ENCODE measurements at regions not wholly inside any gene's neighbourhood (a gene's known extent, or its start where the extent isn't known, plus 50 kb on each side); places are given as distances from the start of the nearest gene placed in this dataset.

DNA sequence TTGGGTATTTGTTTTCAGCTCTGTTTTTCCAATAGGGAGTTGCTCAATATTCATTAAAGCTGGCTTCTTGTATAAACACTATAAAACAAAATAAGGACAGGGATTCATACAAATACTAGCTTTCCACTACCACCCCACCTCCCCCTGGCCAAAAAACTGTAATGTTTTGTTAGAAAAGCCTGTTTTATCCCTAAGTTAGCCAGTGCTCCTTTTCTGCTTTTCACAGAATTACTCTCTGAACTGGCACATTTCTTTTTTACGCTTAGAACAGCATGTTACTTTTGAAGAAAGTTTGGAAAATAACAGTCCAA, 147.4 kb upstream of the DMRT1 start:
- no CpG with 5 or more reads among the region's 1 CpG for WGBS (ENCODE audit: extremely low coverage, insufficient coverage, insufficient read length)

GRCh38 chr9:694403-695154, 146.9 kb upstream of the DMRT1 start:
- Histone ChIP-seq H3K23ac (ENCODE audit: low read length) (peak overlapping the region; percentile 73), H3K9ac (ENCODE audit: low read length) (peak overlapping the region; percentile 36)

More for the DNA sequence above, 147.4 kb upstream of the DMRT1 start:
- Histone ChIP-seq H3K4me2 (ENCODE audit: low read length) (no peak overlapping the region), H4K12ac (ENCODE audit: low read depth, low read length) (no peak overlapping the region), H3K4me3 (ENCODE audit: low read depth, low read length) (no peak overlapping the region), H3K23ac (ENCODE audit: low read length) (no peak overlapping the region), H2BK5ac (ENCODE audit: low read depth, low read length, poor library complexity) (no peak overlapping the region), H3K9ac (ENCODE audit: low read length) (no peak overlapping the region), H3K27me3 (ENCODE audit: insufficient read depth, low read length) (no peaks in the 10 kb centered on the region), H3K4me1 (ENCODE audit: control insufficient read depth in 1 of 2, insufficient read depth in 2 of 2, low read length in 2 of 2) (peaks cover 43 to 54% of the 10 kb centered on the region in 2 experiments), H3K18ac (ENCODE audit: low read length) (no peak overlapping the region), H2BK12ac (ENCODE audit: low read length) (no peak overlapping the region), H3K14ac (ENCODE audit: low read length) (no peak overlapping the region), H3K4ac (ENCODE audit: low read depth, low read length) (no peak overlapping the region), H2BK120ac (ENCODE audit: insufficient read depth, low read length, poor library complexity) (no peak overlapping the region), H2AK5ac (ENCODE audit: low read length) (no peak overlapping the region), H3K36me3 (ENCODE audit: control insufficient read depth in 1 of 2, insufficient read depth in 2 of 2, low read length in 2 of 2) (peaks cover 3 to 17% of the 10 kb centered on the region in 2 experiments), H3K79me1 (ENCODE audit: low read length) (peaks cover 46% of the 10 kb centered on the region), H2AFZ (ENCODE audit: insufficient read depth, low read length, poor library complexity) (no peak overlapping the region), H3K79me2 (ENCODE audit: control insufficient read depth, insufficient read depth, low read length, poor library complexity) (peaks cover 24% of the 10 kb centered on the region), H4K91ac (ENCODE audit: low read depth, low read length) (no peak overlapping the region), H4K8ac (ENCODE audit: low read depth, low read length) (no peak overlapping the region), H3K9me3 (ENCODE audit: insufficient read depth, low read depth, low read length) (no peaks in the 10 kb centered on the region), H3K27ac (ENCODE audit: low read depth, low read length) (peak overlapping the region; percentile 92)
- DNase-seq: no peak

DNA sequence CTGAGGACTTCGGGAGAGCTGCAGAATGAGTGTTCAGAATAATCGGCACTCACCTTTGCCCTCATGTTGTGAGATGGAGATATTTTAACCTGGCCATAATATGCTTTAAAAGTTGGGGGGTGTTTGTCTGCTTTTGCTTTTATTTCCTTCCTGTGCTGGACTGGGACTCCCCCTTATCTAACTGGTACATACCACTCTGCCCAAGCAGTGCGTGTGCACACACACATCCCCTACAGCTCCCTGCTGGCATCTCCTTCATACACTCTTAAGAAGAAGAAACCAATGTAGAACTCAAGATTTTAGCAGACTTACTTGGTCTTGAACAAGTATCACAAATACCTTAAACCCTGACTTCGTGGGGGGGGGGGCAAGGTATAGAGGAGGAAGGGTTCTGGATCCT, 146.2 kb upstream of the DMRT1 start:
- Histone ChIP-seq H4K12ac (ENCODE audit: low read depth, low read length) (no peak overlapping the region), H3K27ac (ENCODE audit: low read depth, low read length) (peak overlapping the region; percentile 92), H3K4me1 (ENCODE audit: control insufficient read depth in 1 of 2, insufficient read depth in 2 of 2, low read length in 2 of 2) (peaks cover 38 to 49% of the 10 kb centered on the region in 2 experiments), H3K4me3 (ENCODE audit: low read depth, low read length) (no peak overlapping the region), H3K27me3 (ENCODE audit: insufficient read depth, low read length) (no peaks in the 10 kb centered on the region), H3K79me1 (ENCODE audit: low read length) (peaks cover 46% of the 10 kb centered on the region), H2AFZ (ENCODE audit: insufficient read depth, low read length, poor library complexity) (no peak overlapping the region), H3K18ac (ENCODE audit: low read length) (no peak overlapping the region), H2BK5ac (ENCODE audit: low read depth, low read length, poor library complexity) (peak overlapping the region; percentile 7), H3K23ac (ENCODE audit: low read length) (no peak overlapping the region), H3K9me3 (ENCODE audit: insufficient read depth, low read depth, low read length) (no peaks in the 10 kb centered on the region), H4K91ac (ENCODE audit: low read depth, low read length) (peak overlapping the region; percentile 50), H2BK12ac (ENCODE audit: low read length) (peak overlapping the region; percentile 83), H2AK5ac (ENCODE audit: low read length) (no peak overlapping the region), H3K4ac (ENCODE audit: low read depth, low read length) (peak overlapping the region; percentile 9), H3K36me3 (ENCODE audit: control insufficient read depth in 1 of 2, insufficient read depth in 2 of 2, low read length in 2 of 2) (peaks cover 0 to 16% of the 10 kb centered on the region in 2 experiments), H3K14ac (ENCODE audit: low read length) (peak overlapping the region; percentile 64), H4K8ac (ENCODE audit: low read depth, low read length) (peak overlapping the region; percentile 33), H2BK120ac (ENCODE audit: insufficient read depth, low read length, poor library complexity) (peak overlapping the region; percentile 81), H3K9ac (ENCODE audit: low read length) (no peak overlapping the region), H3K4me2 (ENCODE audit: low read length) (no peak overlapping the region), H3K79me2 (ENCODE audit: control insufficient read depth, insufficient read depth, low read length, poor library complexity) (peaks cover 21% of the 10 kb centered on the region)
- DNase-seq: no peak
- WGBS (ENCODE audit: extremely low coverage, insufficient coverage, insufficient read length): no CpG with 5 or more reads among the region's 4 CpGs

More at GRCh38 chr9:694403-695154, 146.9 kb upstream of the DMRT1 start:
- no peak overlapping the region for H3K14ac ChIP-seq (ENCODE audit: low read length)
- H3K36me3 ChIP-seq (ENCODE audit: control insufficient read depth in 1 of 2, insufficient read depth in 2 of 2, low read length in 2 of 2): peaks cover 0 to 14% of the 10 kb centered on the region in 2 experiments
- peak overlapping the region; percentile 7 for H3K18ac ChIP-seq (ENCODE audit: low read length)
- H2BK5ac ChIP-seq (ENCODE audit: low read depth, low read length, poor library complexity): peak overlapping the region; percentile 24
- H3K4me1 ChIP-seq (ENCODE audit: control insufficient read depth in 1 of 2, insufficient read depth in 2 of 2, low read length in 2 of 2): peaks cover 40 to 51% of the 10 kb centered on the region in 2 experiments
- H3K27ac ChIP-seq (ENCODE audit: low read depth, low read length): peak overlapping the region; percentile 92
- H4K91ac ChIP-seq (ENCODE audit: low read depth, low read length): peak overlapping the region; percentile 50
- H3K4me3 ChIP-seq (ENCODE audit: low read depth, low read length): no peak overlapping the region
- H3K79me2 ChIP-seq (ENCODE audit: control insufficient read depth, insufficient read depth, low read length, poor library complexity): peaks cover 21% of the 10 kb centered on the region
- H2BK12ac ChIP-seq (ENCODE audit: low read length): peak overlapping the region; percentile 5
- no CpG with 5 or more reads among the region's 8 CpGs for WGBS (ENCODE audit: extremely low coverage, insufficient coverage, insufficient read length)
- peak overlapping the region; percentile 29 for H3K4me2 ChIP-seq (ENCODE audit: low read length)
- peaks cover 44% of the 10 kb centered on the region for H3K79me1 ChIP-seq (ENCODE audit: low read length)
- no peak overlapping the region for H2BK120ac ChIP-seq (ENCODE audit: insufficient read depth, low read length, poor library complexity)
- peak overlapping the region; percentile 2 for H4K8ac ChIP-seq (ENCODE audit: low read depth, low read length)
- H2AFZ ChIP-seq (ENCODE audit: insufficient read depth, low read length, poor library complexity): no peak overlapping the region
- no peak overlapping the region for H4K12ac ChIP-seq (ENCODE audit: low read depth, low read length)
- H2AK5ac ChIP-seq (ENCODE audit: low read length): peak overlapping the region; percentile 2
- H3K4ac ChIP-seq (ENCODE audit: low read depth, low read length): peak overlapping the region; percentile 9
- H3K9me3 ChIP-seq (ENCODE audit: insufficient read depth, low read depth, low read length): no peaks in the 10 kb centered on the region
- no peaks in the 10 kb centered on the region for H3K27me3 ChIP-seq (ENCODE audit: insufficient read depth, low read length)
- DNase-seq: peak; percentile 48 to 67

GRCh38 chr9:696332-697323, 144.9 kb upstream of the DMRT1 start:
- H3K4ac ChIP-seq (ENCODE audit: low read depth, low read length): peak overlapping the region; percentile 49
- peak overlapping the region; percentile 49 for H3K4me2 ChIP-seq (ENCODE audit: low read length)
- H3K14ac ChIP-seq (ENCODE audit: low read length): peak overlapping the region; percentile 80
- H3K27me3 ChIP-seq (ENCODE audit: insufficient read depth, low read length): no peaks in the 10 kb centered on the region
- H2AFZ ChIP-seq (ENCODE audit: insufficient read depth, low read length, poor library complexity): no peak overlapping the region
- H2BK120ac ChIP-seq (ENCODE audit: insufficient read depth, low read length, poor library complexity): peak overlapping the region; percentile 84
- H3K36me3 ChIP-seq (ENCODE audit: control insufficient read depth in 1 of 2, insufficient read depth in 2 of 2, low read length in 2 of 2): peaks cover 6 to 22% of the 10 kb centered on the region in 2 experiments
- peak overlapping the region; percentile 57 for H4K8ac ChIP-seq (ENCODE audit: low read depth, low read length)
- H3K79me2 ChIP-seq (ENCODE audit: control insufficient read depth, insufficient read depth, low read length, poor library complexity): peaks cover 21% of the 10 kb centered on the region
- peak; percentile 44 to 70 for DNase-seq
- H3K27ac ChIP-seq (ENCODE audit: low read depth, low read length): peak overlapping the region; percentile 92
- H2BK12ac ChIP-seq (ENCODE audit: low read length): peak overlapping the region; percentile 83
- H2AK5ac ChIP-seq (ENCODE audit: low read length): no peak overlapping the region
- no peak overlapping the region for H3K23ac ChIP-seq (ENCODE audit: low read length)
- peak overlapping the region; percentile 92 for H4K91ac ChIP-seq (ENCODE audit: low read depth, low read length)
- no CpG with 5 or more reads among the region's 9 CpGs for WGBS (ENCODE audit: extremely low coverage, insufficient coverage, insufficient read length)
- peak overlapping the region; percentile 49 for H3K18ac ChIP-seq (ENCODE audit: low read length)
- H3K9me3 ChIP-seq (ENCODE audit: insufficient read depth, low read depth, low read length): no peaks in the 10 kb centered on the region
- peak overlapping the region; percentile 87 for H2BK5ac ChIP-seq (ENCODE audit: low read depth, low read length, poor library complexity)
- H3K4me3 ChIP-seq (ENCODE audit: low read depth, low read length): no peak overlapping the region
- H3K4me1 ChIP-seq (ENCODE audit: control insufficient read depth in 1 of 2, insufficient read depth in 2 of 2, low read length in 2 of 2): peaks cover 45 to 53% of the 10 kb centered on the region in 2 experiments
- H3K9ac ChIP-seq (ENCODE audit: low read length): peak overlapping the region; percentile 63
- peaks cover 56% of the 10 kb centered on the region for H3K79me1 ChIP-seq (ENCODE audit: low read length)
- H4K12ac ChIP-seq (ENCODE audit: low read depth, low read length): no peak overlapping the region

All from trophoblast cell (in vitro differentiated cells and primary cell).